HG03432 (cell line): ENCODE measurements at regions not wholly inside any gene's neighbourhood (a gene's known extent, or its start where the extent isn't known, plus 50 kb on each side); places are given as distances from the start of the nearest gene placed in this dataset.

Experiments used
- ATAC-seq: cut with Tn5 transposase; IDR thresholded peaks from one replicate; pipeline ENCODE4 v1.9.1; 2021; ENCODE audit warnings: mild to moderate bottlenecking, moderate library complexity; ENCODE audit not compliant: unreplicated experiment

GRCh38 chr20:6882561-6883291 is 115.2 kb downstream of the BMP2 start:
- ATAC-seq = no peak

- no peak for ATAC-seq
Measured at GRCh38 chr20:6884114-6884513, 116.6 kb downstream of the BMP2 start.

GRCh38 chr20:6886065-6886729 is 118.7 kb downstream of the BMP2 start:
- ATAC-seq = no peak

GRCh38 chr20:6887966-6888365 is 120.5 kb downstream of the BMP2 start:
- ATAC-seq = no peak

GRCh38 chr20:6888736-6889395 is 121.4 kb downstream of the BMP2 start:
- ATAC-seq = no peak

- no peak for ATAC-seq
Measured at GRCh38 chr20:6892724-6893123, 125.2 kb downstream of the BMP2 start.

GRCh38 chr20:6898928-6899327 is 131.4 kb downstream of the BMP2 start:
- ATAC-seq = no peak

GRCh38 chr20:6906871-6907270 is 139.4 kb downstream of the BMP2 start:
- no peak for ATAC-seq

- no peak for ATAC-seq
Measured at GRCh38 chr20:6908673-6909072, 141.2 kb downstream of the BMP2 start.

- no peak for ATAC-seq
Measured at GRCh38 chr20:6909608-6910007, 142.1 kb downstream of the BMP2 start.

- no peak for ATAC-seq
Measured at GRCh38 chr20:6914986-6915385, 147.5 kb downstream of the BMP2 start.

- ATAC-seq = no peak
Measured at GRCh38 chr20:6916938-6917337, 149.5 kb downstream of the BMP2 start.

- ATAC-seq = no peak
Measured at GRCh38 chr20:6919792-6920468, 152.4 kb downstream of the BMP2 start.

- no peak for ATAC-seq
Measured at GRCh38 chr20:6920991-6921613, 153.6 kb downstream of the BMP2 start.

- ATAC-seq = no peak
Measured at GRCh38 chr20:6921717-6922386, 154.4 kb downstream of the BMP2 start.

GRCh38 chr20:6924681-6925080 is 157.2 kb downstream of the BMP2 start:
- ATAC-seq = no peak

- ATAC-seq = no peak
Measured at GRCh38 chr20:6925744-6926278, 158.3 kb downstream of the BMP2 start.

GRCh38 chr20:6940048-6940447 is 172.6 kb downstream of the BMP2 start:
- peak; percentile 54 for ATAC-seq

- ATAC-seq = no peak
Measured at GRCh38 chr20:6940876-6941275, 173.4 kb downstream of the BMP2 start.

- ATAC-seq = no peak
Measured at GRCh38 chr20:6941571-6941970, 174.1 kb downstream of the BMP2 start.
